Sigmoid colon (tissue), 6 donors: ENCODE measurements at regions not wholly inside any gene's neighbourhood (a gene's known extent, or its start where the extent isn't known, plus 50 kb on each side); places are given as distances from the start of the nearest gene placed in this dataset.

ENCODE experiments used
- DNase-seq: peaks from one replicate; pipeline ENCODE4 v3.0.0-alpha.2; 2019
- H3K27ac ChIP-seq, 4 donors: fragments of 200-600 bp; sonication (generic); one replicate each; pipeline ENCODE4 v1.5.1; 2016 to 2019; ENCODE audit warnings: mild to moderate bottlenecking in 1 of 4
- H3K27me3 ChIP-seq, 3 donors: fragments of 200-600 bp; sonication (generic); one replicate each; pipeline ENCODE4 v1.5.1; 2019; ENCODE audit warnings: mild to moderate bottlenecking in 1 of 3
- H3K36me3 ChIP-seq, 4 donors: fragments of 200-600 bp; sonication (generic); one replicate each; pipeline ENCODE4 v1.5.1; 2016 to 2019
- H3K4me1 ChIP-seq, 4 donors: fragments of 200-600 bp; sonication (generic); one replicate each; pipeline ENCODE4 v1.5.1; 2017 to 2019
- H3K4me3 ChIP-seq, 4 donors: fragments of 200-600 bp; sonication (generic); one replicate each; pipeline ENCODE4 v1.5.1; 2017 to 2019; ENCODE audit warnings: mild to moderate bottlenecking in 2 of 4, moderate library complexity in 1 of 4
- H3K9me3 ChIP-seq, 4 donors: fragments of 200-600 bp in 3 of 4; sonication (generic) in 3 of 4; one replicate each; pipeline versions ENCODE4 v1.5.1 to v1.6.1; 2013 to 2019
- CTCF ChIP-seq, 4 experiments: fragments of 450-650 bp in 3 of 4; fragments of 200-600 bp in 1 of 4; IDR thresholded peaks; one replicate each; pipeline ENCODE4 v1.5.1; 2016 to 2019; ENCODE audit warnings: antibody characterized with exemption in 4 of 4, mild to moderate bottlenecking in 3 of 4, moderate library complexity in 2 of 4
- EP300 ChIP-seq, 4 donors: sonication (generic); formaldehyde crosslinking; IDR thresholded peaks; one replicate each; pipeline ENCODE4 v1.6.1; 2017; ENCODE audit warnings: antibody characterized with exemption in 4 of 4
- POLR2A ChIP-seq, 2 donors: fragments of 450-650 bp; IDR thresholded peaks; one replicate each; pipeline ENCODE4 v1.6.1; 2016; ENCODE audit warnings: antibody characterized with exemption in 2 of 2, mild to moderate bottlenecking in 2 of 2, moderate library complexity in 2 of 2
- POLR2AphosphoS5 ChIP-seq, 4 donors: sonication (generic); formaldehyde crosslinking; IDR thresholded peaks; one replicate each; pipeline ENCODE4 v1.6.1; 2017; ENCODE audit warnings: antibody characterized with exemption in 4 of 4
- whole genome bisulfite sequencing, 2 donors: extraction: QIAGEN DNeasy Blood & Tissue Kit; methylation state at CpG; one replicate each; pipeline ENCODE4 v1.1.7; 2013; 5-methylcytosine and 5-hydroxymethylcytosine counted together
- intact Hi-C: fragments of 100-400 bp; cut with DNase I; formaldehyde crosslinking; loops from one replicate; pipeline ENCODE4 v1.15.1; 2023
- donor health status: healthy with polysubstance abuse.
- donor health status: healthy.

GRCh38 chr4:152016303-152016620, 255.5 kb upstream of the GATB start:
- Histone ChIP-seq H3K9me3 (no peaks in the 10 kb centered on the region), H3K36me3 (no peaks in the 10 kb centered on the region), H3K27ac (no peak overlapping the region), H3K27me3 (no peaks in the 10 kb centered on the region), H3K4me3 (no peak overlapping the region), H3K4me1 (no peaks in the 10 kb centered on the region)
- TF ChIP-seq CTCF (IDR thresholded peaks at IDR 0.05) = no peak
- no peak for TF ChIP-seq POLR2A (IDR thresholded peaks at IDR 0.05)
- TF ChIP-seq POLR2AphosphoS5 (IDR thresholded peaks at IDR 0.05) = no peak
- no peak for TF ChIP-seq EP300 (IDR thresholded peaks at IDR 0.05)
- 92 to 95% methylated on average over 5 of the region's 5 CpGs for WGBS, 2 donors
- intact Hi-C loops = no loop called here
- no peak for DNase-seq

GRCh38 chr4:152015597-152016302, 254.9 kb upstream of the GATB start:
- Histone ChIP-seq H3K4me1 (peaks cover 0 to 3% (median 1%) of the 10 kb centered on the region in 4 donors), H3K27ac (no peak overlapping the region), H3K9me3 (no peaks in the 10 kb centered on the region), H3K4me3 (no peak overlapping the region), H3K27me3 (no peaks in the 10 kb centered on the region), H3K36me3 (no peaks in the 10 kb centered on the region)
- 88 to 90% methylated on average over 11 of the region's 11 CpGs for WGBS, 2 donors
- no peak for DNase-seq
- intact Hi-C loops = no loop called here
- TF ChIP-seq EP300 (IDR thresholded peaks at IDR 0.05) (no peak), CTCF (IDR thresholded peaks at IDR 0.05) (no peak), POLR2A (IDR thresholded peaks at IDR 0.05) (no peak), POLR2AphosphoS5 (IDR thresholded peaks at IDR 0.05) (no peak)

- no peak for DNase-seq
- Histone ChIP-seq H3K27ac (no peak overlapping the region), H3K36me3 (no peaks in the 10 kb centered on the region), H3K9me3 (no peaks in the 10 kb centered on the region), H3K27me3 (no peaks in the 10 kb centered on the region), H3K4me3 (no peak overlapping the region), H3K4me1 (peaks cover 0 to 14% (median 10%) of the 10 kb centered on the region in 4 donors)
- 36 to 61% methylated on average over 3 of the region's 3 CpGs for WGBS, 2 donors
- intact Hi-C loops = no loop called here
- TF ChIP-seq CTCF (IDR thresholded peaks at IDR 0.05) = no peak
These were observed 253.5 kb upstream of the GATB start for GRCh38 chr4:152014280-152014679.

- WGBS, 2 donors = 75 to 82% methylated on average over 7 of the region's 7 CpGs
- Histone ChIP-seq H3K4me3 (no peak overlapping the region), H3K36me3 (no peaks in the 10 kb centered on the region), H3K4me1 (peaks cover 0 to 14% (median 10%) of the 10 kb centered on the region in 4 donors), H3K27ac (no peak overlapping the region), H3K9me3 (no peaks in the 10 kb centered on the region), H3K27me3 (no peaks in the 10 kb centered on the region)
- DNase-seq = no peak
- TF ChIP-seq POLR2A (IDR thresholded peaks at IDR 0.05) = no peak
- TF ChIP-seq CTCF (IDR thresholded peaks at IDR 0.05) = no peak
- TF ChIP-seq EP300 (IDR thresholded peaks at IDR 0.05) = no peak
- no peak for TF ChIP-seq POLR2AphosphoS5 (IDR thresholded peaks at IDR 0.05)
- intact Hi-C loops = no loop called here
These were observed 250.7 kb upstream of the GATB start for GRCh38 chr4:152011469-152011868.

- intact Hi-C loops = no loop called here
- WGBS, 2 donors = 28 to 37% methylated on average over 2 of the region's 2 CpGs
- Histone ChIP-seq H3K4me1 (peaks cover 0 to 14% (median 10%) of the 10 kb centered on the region in 4 donors), H3K27ac (no peak overlapping the region), H3K4me3 (no peak overlapping the region), H3K9me3 (no peaks in the 10 kb centered on the region), H3K27me3 (no peaks in the 10 kb centered on the region), H3K36me3 (no peaks in the 10 kb centered on the region)
- no peak for TF ChIP-seq EP300 (IDR thresholded peaks at IDR 0.05)
- no peak for TF ChIP-seq CTCF (IDR thresholded peaks at IDR 0.05)
- no peak for TF ChIP-seq POLR2AphosphoS5 (IDR thresholded peaks at IDR 0.05)
- no peak for TF ChIP-seq POLR2A (IDR thresholded peaks at IDR 0.05)
- DNase-seq = no peak
These were observed 249.9 kb upstream of the GATB start for GRCh38 chr4:152010710-152011079.
